H9 (cell line): ENCODE measurements at regions not wholly inside any gene's neighbourhood (a gene's known extent, or its start where the extent isn't known, plus 50 kb on each side); places are given as distances from the start of the nearest gene placed in this dataset.

Experiments used
- DNase-seq: peaks from one replicate; pipeline ENCODE4 v3.0.0-alpha.2; 2017
- H2AFZ ChIP-seq: one replicate; pipeline ENCODE4 v1.6.1; 2013; ENCODE audit warnings: mild to moderate bottlenecking, low read length, control low read depth, moderate library complexity
- H2AK5ac ChIP-seq: 2 replicates; pipeline ENCODE4 v1.6.1; 2013; ENCODE audit warnings: low read length, control low read depth, mixed read lengths; ENCODE audit not compliant: insufficient read length
- H2BK120ac ChIP-seq: one replicate; pipeline ENCODE4 v1.6.1; 2013; ENCODE audit warnings: low read depth, mild to moderate bottlenecking, low read length, control low read depth, inconsistent platforms; ENCODE audit not compliant: poor library complexity, severe bottlenecking
- H2BK12ac ChIP-seq: 2 replicates; pipeline ENCODE4 v1.6.1; 2013; ENCODE audit warnings: low read length, control low read depth, mixed read lengths, low read depth; ENCODE audit not compliant: insufficient read length
- H2BK15ac ChIP-seq: 2 replicates; pipeline ENCODE4 v1.6.1; 2013; ENCODE audit warnings: low read depth, low read length, control low read depth
- H2BK20ac ChIP-seq: one replicate; pipeline ENCODE4 v1.6.1; 2013; ENCODE audit warnings: low read depth, mild to moderate bottlenecking, low read length, control low read depth, inconsistent platforms; ENCODE audit not compliant: poor library complexity, severe bottlenecking
- H2BK5ac ChIP-seq: 2 replicates; pipeline ENCODE4 v1.6.1; 2013; ENCODE audit warnings: low read length, control low read depth, mixed read lengths; ENCODE audit not compliant: insufficient read length
- H3K14ac ChIP-seq: 2 replicates; pipeline ENCODE4 v1.6.1; 2013; ENCODE audit warnings: low read length, control low read depth; ENCODE audit not compliant: insufficient read depth
- H3K18ac ChIP-seq: 2 replicates; pipeline ENCODE4 v1.6.1; 2013; ENCODE audit warnings: low read depth, mild to moderate bottlenecking, mixed read lengths, low read length, control low read depth; ENCODE audit not compliant: insufficient read length
- H3K23ac ChIP-seq: 2 replicates; pipeline ENCODE4 v1.6.1; 2013; ENCODE audit warnings: low read length, control low read depth, mixed read lengths, low read depth; ENCODE audit not compliant: insufficient read length
- H3K23me2 ChIP-seq: 2 replicates; pipeline ENCODE4 v1.6.1; 2013; ENCODE audit warnings: low read depth, mild to moderate bottlenecking, mixed read lengths, low read length, control low read depth; ENCODE audit not compliant: insufficient read length, poor library complexity, severe bottlenecking
- H3K27ac ChIP-seq: 2 replicates; pipeline ENCODE4 v1.5.1; 2013; ENCODE audit warnings: low read length, control low read depth, mixed read lengths, low read depth; ENCODE audit not compliant: insufficient read length
- H3K27me3 ChIP-seq: 2 replicates; pipeline ENCODE4 v1.6.1; 2013; ENCODE audit warnings: low read length, control low read depth, inconsistent platforms; ENCODE audit not compliant: insufficient read depth
- H3K4ac ChIP-seq: 2 replicates; pipeline ENCODE4 v1.6.1; 2013; ENCODE audit warnings: low read depth, mild to moderate bottlenecking, control low read depth, inconsistent platforms, low read length, moderate library complexity
- H3K4me1 ChIP-seq: 2 replicates; pipeline ENCODE4 v1.6.1; 2013; ENCODE audit warnings: low read length, control low read depth, inconsistent platforms; ENCODE audit not compliant: insufficient read depth
- H3K4me2 ChIP-seq: 2 replicates; pipeline ENCODE4 v1.6.1; 2013; ENCODE audit warnings: low read length, control low read depth, mixed read lengths; ENCODE audit not compliant: insufficient read length, insufficient read depth
- H3K56ac ChIP-seq: 2 replicates; pipeline ENCODE4 v1.6.1; 2013; ENCODE audit warnings: low read depth, mild to moderate bottlenecking, mixed read lengths, low read length, control low read depth; ENCODE audit not compliant: insufficient read length
- H3K79me1 ChIP-seq: 2 replicates; pipeline ENCODE4 v1.6.1; 2013; ENCODE audit warnings: low read depth, mild to moderate bottlenecking, moderate library complexity, low read length, control low read depth, inconsistent platforms; ENCODE audit not compliant: insufficient read depth, poor library complexity, severe bottlenecking
- H3K79me2 ChIP-seq: 2 replicates; pipeline ENCODE4 v1.6.1; 2013; ENCODE audit warnings: low read length, control low read depth, inconsistent platforms; ENCODE audit not compliant: insufficient read depth
- H3K9ac ChIP-seq: 2 replicates; pipeline ENCODE4 v1.6.1; 2013; ENCODE audit warnings: low read length, control low read depth, mixed read lengths; ENCODE audit not compliant: insufficient read length; ENCODE audit errors: extremely low read depth
- H3K9me3 ChIP-seq: one replicate; pipeline ENCODE4 v1.6.1; 2013; ENCODE audit warnings: low read depth, low read length, inconsistent platforms; ENCODE audit not compliant: control insufficient read depth
- H3T11ph ChIP-seq: one replicate; pipeline ENCODE4 v1.6.1; 2013; ENCODE audit warnings: mild to moderate bottlenecking, low read length, control low read depth, inconsistent platforms
- H4K20me1 ChIP-seq: one replicate; pipeline ENCODE4 v1.6.1; 2013; ENCODE audit not compliant: control insufficient read depth, insufficient read length, insufficient read depth
- H4K5ac ChIP-seq: 2 replicates; pipeline ENCODE4 v1.6.1; 2013; ENCODE audit warnings: low read depth, mild to moderate bottlenecking, mixed read lengths, low read length, control low read depth; ENCODE audit not compliant: insufficient read length
- H4K8ac ChIP-seq: replicated peaks from 2 replicates; pipeline ENCODE4 v1.6.1; 2013; ENCODE audit warnings: low read length, control low read depth, mixed read lengths, low read depth; ENCODE audit not compliant: insufficient read length
- H4K91ac ChIP-seq: 2 replicates; pipeline ENCODE4 v1.6.1; 2013; ENCODE audit warnings: low read depth, mild to moderate bottlenecking, moderate library complexity, mixed read lengths, low read length, control low read depth; ENCODE audit not compliant: insufficient read length
- H3K27ac Mint-ChIP-seq, 3 experiments: 2 replicates in 2 of 3; 3 replicates in 1 of 3; pipeline ENCODE4 v1.8.0; 2020 to 2021; ENCODE audit warnings: mixed read lengths in 3 of 3, mild to moderate bottlenecking in 1 of 3, moderate library complexity in 1 of 3
- H3K27me3 Mint-ChIP-seq: 2 replicates; pipeline ENCODE4 v1.8.0; 2021; ENCODE audit warnings: low read depth, mild to moderate bottlenecking, moderate library complexity, mixed read lengths
- H3K36me3 Mint-ChIP-seq, 3 experiments: 2 replicates in 2 of 3; 3 replicates in 1 of 3; pipeline ENCODE4 v1.8.0; 2020 to 2021; ENCODE audit warnings: low read depth in 3 of 3, mixed read lengths in 3 of 3; ENCODE audit not compliant: insufficient read depth in 1 of 3
- H3K4me1 Mint-ChIP-seq, 2 experiments: 2 replicates each; pipeline ENCODE4 v1.8.0; 2020; ENCODE audit warnings: mixed read lengths in 2 of 2
- H3K4me3 Mint-ChIP-seq, 2 experiments: 2 replicates in 1 of 2; 3 replicates in 1 of 2; pipeline ENCODE4 v1.8.0; 2020 to 2021; ENCODE audit warnings: mild to moderate bottlenecking in 2 of 2, mixed read lengths in 2 of 2, moderate library complexity in 1 of 2
- H3K9me3 Mint-ChIP-seq, 2 experiments: 2 replicates in 1 of 2; 3 replicates in 1 of 2; pipeline ENCODE4 v1.8.0; 2020; ENCODE audit warnings: mild to moderate bottlenecking in 2 of 2, mixed read lengths in 2 of 2, moderate library complexity in 1 of 2
- CTCF ChIP-seq: fragments of 200-600 bp; sonication (generic); conservative IDR thresholded peaks from 3 replicates; pipeline ENCODE4 v1.8.0; 2021; ENCODE audit warnings: antibody characterized with exemption, mild to moderate bottlenecking
- WGBS: extraction: QIAGEN DNeasy Blood & Tissue Kit; methylation state at CpG from one replicate; pipeline ENCODE4 v1.1.7; 2013; ENCODE audit warnings: missing lambda C conversion rate, low lambda C conversion rate, mixed read lengths; ENCODE audit not compliant: insufficient read length; ENCODE audit errors: extremely low coverage; 5-methylcytosine and 5-hydroxymethylcytosine counted together

GRCh38 chr21:28639737-28640136 is 352.9 kb downstream of the LTN1 start:
- Histone ChIP-seq H3K4me1 (no peaks in the 10 kb centered on the region), H3K27me3 (no peaks in the 10 kb centered on the region), H2AFZ (no peak overlapping the region), H3K79me2 (no peaks in the 10 kb centered on the region), H3K79me1 (no peaks in the 10 kb centered on the region), H3T11ph (no peak overlapping the region), H3K18ac (no peak overlapping the region), H2AK5ac (no peak overlapping the region), H3K23ac (no peak overlapping the region), H3K9ac (no peak overlapping the region), H3K23me2 (no peaks in the 10 kb centered on the region), H3K4me2 (no peak overlapping the region), H3K14ac (no peak overlapping the region), H2BK15ac (no peak overlapping the region), H3K4ac (no peak overlapping the region), H4K5ac (no peak overlapping the region), H4K91ac (no peak overlapping the region), H4K20me1 (no peaks in the 10 kb centered on the region), H2BK120ac (no peak overlapping the region), H4K8ac (no peak overlapping the region), H3K27ac (no peak overlapping the region), H2BK20ac (no peak overlapping the region), H2BK5ac (no peak overlapping the region), H3K9me3 (no peaks in the 10 kb centered on the region), H2BK12ac (no peak overlapping the region), H3K56ac (no peak overlapping the region)
- WGBS: no CpG with 5 or more reads among the region's 1 CpG
- DNase-seq: no peak
- Mint-ChIP-seq H3K27me3 (no peaks in the 10 kb centered on the region), H3K4me3 (no peak overlapping the region), H3K4me1 (peaks cover 10 to 11% of the 10 kb centered on the region in 2 experiments), H3K36me3 (no peaks in the 10 kb centered on the region), H3K9me3 (no peaks in the 10 kb centered on the region; a peak in 2 of 5 replicates), H3K27ac (peak overlapping the region in 1 of 3 experiments; percentile 25; a peak in 2 of 7 replicates)
- TF ChIP-seq CTCF: no peak
